ENCODE measurements at regions not wholly inside any gene's neighbourhood (a gene's known extent, or its start where the extent isn't known, plus 50 kb on each side); places are given as distances from the start of the nearest gene placed in this dataset.
A peak's percentile ranks its signal among the peaks of the same experiment; 100 is the strongest.

- DNase-seq (ENCODE audit: low read depth), result no peak
- no peak for TF ChIP-seq CTCF (IDR thresholded peaks at IDR 0.05; ENCODE audit: insufficient read depth, low read length)
- H3K4me3 ChIP-seq (ENCODE audit: low read depth, low read length), result no peak overlapping the region
Observed at GRCh38 chr5:120199559-120199958, 264.5 kb upstream of the PRR16 start.

DNA sequence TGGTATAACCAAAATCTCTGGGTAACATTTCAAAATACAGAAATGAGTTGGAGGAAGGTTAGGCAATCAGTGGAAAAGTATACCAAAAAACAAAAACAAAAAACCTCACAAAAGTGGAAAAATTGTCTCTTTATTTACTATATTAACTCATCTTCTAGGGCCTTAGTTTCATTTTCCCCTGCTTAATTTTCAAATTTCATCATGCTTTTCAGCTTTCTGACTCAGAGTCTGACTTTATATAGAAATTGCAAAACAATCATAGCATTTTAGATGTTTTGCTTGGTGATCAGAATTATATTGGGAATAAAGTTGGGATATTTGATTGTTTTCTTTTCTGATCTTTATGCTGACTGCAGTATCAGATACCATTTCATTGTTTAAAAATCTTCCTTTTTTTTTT is 257.0 kb upstream of the PRR16 start:
- peak; percentile 42 for DNase-seq (ENCODE audit: low read depth)
- TF ChIP-seq CTCF (IDR thresholded peaks at IDR 0.05; ENCODE audit: insufficient read depth, low read length), result no peak
- H3K4me3 ChIP-seq (ENCODE audit: low read depth, low read length), result no peak overlapping the region

DNA sequence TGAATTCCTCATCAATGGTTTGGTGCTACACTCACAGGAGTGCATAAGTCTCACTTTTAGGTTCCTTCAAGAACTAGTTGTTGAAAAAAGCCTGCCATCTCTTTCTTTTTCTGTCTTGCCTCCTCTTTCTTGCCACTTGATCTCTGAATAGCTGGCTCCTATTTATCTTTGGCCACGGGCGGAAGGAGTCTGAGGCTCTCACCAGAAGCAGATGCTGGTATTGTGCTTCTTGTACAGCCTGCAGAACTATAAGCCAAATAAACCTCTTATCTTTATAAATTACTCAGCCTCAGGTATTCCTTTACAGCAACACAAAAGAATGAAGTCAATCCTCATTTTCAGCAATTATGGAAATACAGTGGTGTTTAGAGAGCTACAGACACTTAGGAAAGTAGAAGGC is 247.1 kb upstream of the PRR16 start:
- no peak overlapping the region for H3K4me3 ChIP-seq (ENCODE audit: low read depth, low read length)
- DNase-seq (ENCODE audit: low read depth), result no peak
- TF ChIP-seq CTCF (IDR thresholded peaks at IDR 0.05; ENCODE audit: insufficient read depth, low read length), result no peak

GRCh38 chr5:120219988-120220387 is 244.1 kb upstream of the PRR16 start:
- TF ChIP-seq CTCF (IDR thresholded peaks at IDR 0.05; ENCODE audit: insufficient read depth, low read length), result no peak
- DNase-seq (ENCODE audit: low read depth), result no peak
- H3K4me3 ChIP-seq (ENCODE audit: low read depth, low read length), result no peak overlapping the region

DNA sequence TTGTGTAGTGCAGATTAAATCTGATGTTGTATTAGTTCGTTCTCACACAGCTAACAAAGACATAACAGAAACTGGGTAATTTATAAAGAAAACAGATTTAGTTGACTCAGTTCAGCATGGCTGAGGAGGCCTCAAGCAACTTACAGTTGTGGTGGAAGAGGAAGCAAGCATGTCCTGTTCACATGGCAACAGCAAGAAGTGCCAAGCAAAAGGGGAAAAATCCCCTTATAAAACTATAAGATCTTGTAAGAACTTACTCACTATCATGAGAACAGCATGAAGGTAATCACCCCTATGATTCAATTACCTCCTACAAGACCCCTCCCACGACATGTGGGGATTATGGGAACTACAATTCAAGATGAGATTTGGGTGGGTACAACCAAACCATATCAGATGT is 238.6 kb upstream of the PRR16 start:
- H3K4me3 ChIP-seq (ENCODE audit: low read depth, low read length), result no peak overlapping the region
- no peak for TF ChIP-seq CTCF (IDR thresholded peaks at IDR 0.05; ENCODE audit: insufficient read depth, low read length)
- no peak for DNase-seq (ENCODE audit: low read depth)

- peak; percentile 7 for DNase-seq (ENCODE audit: low read depth)
Observed at GRCh38 chr5:120228262-120229031, 235.7 kb upstream of the PRR16 start.

More at GRCh38 chr5:120228262-120229031, 235.7 kb upstream of the PRR16 start:
- no peak overlapping the region for H3K4me3 ChIP-seq (ENCODE audit: low read depth, low read length)
- TF ChIP-seq CTCF (IDR thresholded peaks at IDR 0.05; ENCODE audit: insufficient read depth, low read length), result no peak

Data from fibroblast of the aortic adventitia (primary cell).